ENCODE measurements at regions not wholly inside any gene's neighbourhood (a gene's known extent, or its start where the extent isn't known, plus 50 kb on each side); places are given as distances from the start of the nearest gene placed in this dataset.
"Not testable (repeated sequence)": the region's sequence is repeated elsewhere in the genome, so short reads cannot be mapped to it uniquely, and the experiment has no call there.

GRCh38 chr12:58337539-58337938 lies 396.2 kb downstream of the ATP23 start:
- not testable (repeated sequence) for H3K4me1 ChIP-seq (ENCODE audit: insufficient read depth, low read length); H3K9me3 ChIP-seq (ENCODE audit: insufficient read depth, low read length, severe bottlenecking); H3K4me2 ChIP-seq (ENCODE audit: insufficient read depth, low read length); H3K79me2 ChIP-seq (ENCODE audit: insufficient read depth, low read length); DNase-seq; H3K27ac ChIP-seq (ENCODE audit: low read length); H3K4me3 ChIP-seq (ENCODE audit: low read depth in 1 of 2, low read length in 2 of 2); ATAC-seq (ENCODE audit: insufficient read depth, low read depth); H4K20me1 ChIP-seq (ENCODE audit: insufficient read depth, low read length); H2AFZ ChIP-seq (ENCODE audit: low read depth, low read length); H3K9ac ChIP-seq (ENCODE audit: low read depth, low read length); H3K36me3 ChIP-seq (ENCODE audit: insufficient read depth, low read length); H3K27me3 ChIP-seq (ENCODE audit: insufficient read depth, low read length, poor library complexity)

GRCh38 chr12:58341791-58342190 lies 400.4 kb downstream of the ATP23 start:
- Histone ChIP-seq H3K79me2 (ENCODE audit: insufficient read depth, low read length) (no peaks in the 10 kb centered on the region), H3K4me1 (ENCODE audit: insufficient read depth, low read length) (no peaks in the 10 kb centered on the region), H3K9me3 (ENCODE audit: insufficient read depth, low read length, severe bottlenecking) (no peaks in the 10 kb centered on the region), H3K27me3 (ENCODE audit: insufficient read depth, low read length, poor library complexity) (peaks cover 16% of the 10 kb centered on the region), H2AFZ (ENCODE audit: low read depth, low read length) (no peak overlapping the region), H3K4me2 (ENCODE audit: insufficient read depth, low read length) (no peak overlapping the region), H3K36me3 (ENCODE audit: insufficient read depth, low read length) (no peaks in the 10 kb centered on the region), H4K20me1 (ENCODE audit: insufficient read depth, low read length) (no peaks in the 10 kb centered on the region), H3K27ac (ENCODE audit: low read length) (no peak overlapping the region), H3K9ac (ENCODE audit: low read depth, low read length) (no peak overlapping the region), H3K4me3 (ENCODE audit: low read depth in 1 of 2, low read length in 2 of 2) (no peak overlapping the region)
- DNase-seq (no peak), ATAC-seq (ENCODE audit: insufficient read depth, low read depth) (no peak)
- TF ChIP-seq CTCF (IDR thresholded peaks at IDR 0.05; ENCODE audit: borderline replicate concordance, extremely low read depth, low read length, poor library complexity, severe bottlenecking) (no peak), EZH2 (IDR thresholded peaks at IDR 0.05; ENCODE audit: borderline replicate concordance, low read depth, low read length, severe bottlenecking) (no peak)

- Histone ChIP-seq H4K20me1 (ENCODE audit: insufficient read depth, low read length) (no peaks in the 10 kb centered on the region), H3K9ac (ENCODE audit: low read depth, low read length) (no peak overlapping the region), H3K79me2 (ENCODE audit: insufficient read depth, low read length) (no peaks in the 10 kb centered on the region), H3K36me3 (ENCODE audit: insufficient read depth, low read length) (no peaks in the 10 kb centered on the region), H3K27me3 (ENCODE audit: insufficient read depth, low read length, poor library complexity) (peaks cover 16% of the 10 kb centered on the region), H2AFZ (ENCODE audit: low read depth, low read length) (no peak overlapping the region), H3K9me3 (ENCODE audit: insufficient read depth, low read length, severe bottlenecking) (no peaks in the 10 kb centered on the region), H3K27ac (ENCODE audit: low read length) (no peak overlapping the region), H3K4me1 (ENCODE audit: insufficient read depth, low read length) (no peaks in the 10 kb centered on the region), H3K4me3 (ENCODE audit: low read depth in 1 of 2, low read length in 2 of 2) (no peak overlapping the region), H3K4me2 (ENCODE audit: insufficient read depth, low read length) (no peak overlapping the region)
- DNase-seq = no peak
- no peak for ATAC-seq (ENCODE audit: insufficient read depth, low read depth)
- TF ChIP-seq EZH2 (IDR thresholded peaks at IDR 0.05; ENCODE audit: borderline replicate concordance, low read depth, low read length, severe bottlenecking) (no peak), CTCF (IDR thresholded peaks at IDR 0.05; ENCODE audit: borderline replicate concordance, extremely low read depth, low read length, poor library complexity, severe bottlenecking) (no peak)
These were observed 401.4 kb downstream of the ATP23 start for GRCh38 chr12:58342736-58343135.

GRCh38 chr12:58346032-58346632 lies 404.8 kb downstream of the ATP23 start:
- Histone ChIP-seq H3K4me3 (ENCODE audit: low read depth in 1 of 2, low read length in 2 of 2) (no peak overlapping the region), H3K9me3 (ENCODE audit: insufficient read depth, low read length, severe bottlenecking) (no peaks in the 10 kb centered on the region), H3K79me2 (ENCODE audit: insufficient read depth, low read length) (no peaks in the 10 kb centered on the region), H3K36me3 (ENCODE audit: insufficient read depth, low read length) (no peaks in the 10 kb centered on the region), H3K4me1 (ENCODE audit: insufficient read depth, low read length) (no peaks in the 10 kb centered on the region), H3K27me3 (ENCODE audit: insufficient read depth, low read length, poor library complexity) (peaks cover 13% of the 10 kb centered on the region), H4K20me1 (ENCODE audit: insufficient read depth, low read length) (no peaks in the 10 kb centered on the region), H2AFZ (ENCODE audit: low read depth, low read length) (no peak overlapping the region), H3K9ac (ENCODE audit: low read depth, low read length) (no peak overlapping the region), H3K4me2 (ENCODE audit: insufficient read depth, low read length) (no peak overlapping the region), H3K27ac (ENCODE audit: low read length) (no peak overlapping the region)
- ATAC-seq (ENCODE audit: insufficient read depth, low read depth) (peak; percentile 68; the same call in 2 of the 3 replicates), DNase-seq (no peak)
- no peak for TF ChIP-seq EZH2 (IDR thresholded peaks at IDR 0.05; ENCODE audit: borderline replicate concordance, low read depth, low read length, severe bottlenecking)
- peak; percentile 84 for TF ChIP-seq CTCF (IDR thresholded peaks at IDR 0.05; ENCODE audit: borderline replicate concordance, extremely low read depth, low read length, poor library complexity, severe bottlenecking)
